GM18861 (cell line): ENCODE measurements at regions not wholly inside any gene's neighbourhood (a gene's known extent, or its start where the extent isn't known, plus 50 kb on each side); places are given as distances from the start of the nearest gene placed in this dataset.
"Not testable (repeated sequence)": the region's sequence is repeated elsewhere in the genome, so short reads cannot be mapped to it uniquely, and the experiment has no call there.

Source experiments
- ATAC-seq: cut with Tn5 transposase; IDR thresholded peaks from one replicate; pipeline ENCODE4 v1.9.1; 2021; ENCODE audit not compliant: unreplicated experiment

DNA sequence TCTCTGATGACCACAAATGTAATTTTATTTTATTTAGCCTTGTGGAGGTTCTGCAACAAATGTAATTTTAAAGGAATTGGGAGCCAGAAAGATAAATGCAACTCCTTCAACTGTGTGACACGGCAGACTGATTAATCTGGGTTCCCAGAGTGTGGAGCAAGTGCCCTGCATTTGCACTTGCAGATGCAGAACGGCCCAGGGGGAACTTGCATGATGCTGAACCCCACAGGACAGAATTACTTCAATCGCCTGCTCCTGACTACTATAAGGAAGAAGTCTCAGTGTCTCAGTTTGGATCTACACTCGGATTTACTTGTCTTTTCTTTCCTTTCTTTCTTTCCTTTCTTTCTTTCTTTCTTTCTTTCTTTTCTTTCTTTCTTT, 107.2 kb upstream of the ACBD5 start:
- not testable (repeated sequence) for ATAC-seq

DNA sequence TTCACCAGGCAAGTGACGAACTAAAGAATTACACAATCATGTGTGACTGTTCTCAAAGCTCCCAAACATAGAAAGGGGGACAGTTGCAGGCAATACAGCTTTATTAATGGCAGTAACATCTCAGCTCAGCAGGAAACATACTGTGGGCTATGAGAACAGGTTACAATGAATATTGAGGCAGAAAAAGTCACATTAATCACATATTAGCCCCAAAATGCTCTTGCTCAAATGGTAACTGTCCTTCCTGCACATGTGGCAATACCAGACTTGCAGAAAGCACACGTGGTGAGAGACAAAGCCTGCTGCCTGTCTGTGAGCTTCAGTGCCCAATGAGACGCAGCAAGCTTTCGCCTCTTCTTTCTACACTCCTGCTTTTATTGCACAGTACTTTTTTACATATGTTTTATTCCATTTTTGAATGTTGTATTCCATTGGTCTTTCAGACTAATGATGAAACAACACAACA, 104.9 kb upstream of the ACBD5 start:
- ATAC-seq = peak; percentile 49

DNA sequence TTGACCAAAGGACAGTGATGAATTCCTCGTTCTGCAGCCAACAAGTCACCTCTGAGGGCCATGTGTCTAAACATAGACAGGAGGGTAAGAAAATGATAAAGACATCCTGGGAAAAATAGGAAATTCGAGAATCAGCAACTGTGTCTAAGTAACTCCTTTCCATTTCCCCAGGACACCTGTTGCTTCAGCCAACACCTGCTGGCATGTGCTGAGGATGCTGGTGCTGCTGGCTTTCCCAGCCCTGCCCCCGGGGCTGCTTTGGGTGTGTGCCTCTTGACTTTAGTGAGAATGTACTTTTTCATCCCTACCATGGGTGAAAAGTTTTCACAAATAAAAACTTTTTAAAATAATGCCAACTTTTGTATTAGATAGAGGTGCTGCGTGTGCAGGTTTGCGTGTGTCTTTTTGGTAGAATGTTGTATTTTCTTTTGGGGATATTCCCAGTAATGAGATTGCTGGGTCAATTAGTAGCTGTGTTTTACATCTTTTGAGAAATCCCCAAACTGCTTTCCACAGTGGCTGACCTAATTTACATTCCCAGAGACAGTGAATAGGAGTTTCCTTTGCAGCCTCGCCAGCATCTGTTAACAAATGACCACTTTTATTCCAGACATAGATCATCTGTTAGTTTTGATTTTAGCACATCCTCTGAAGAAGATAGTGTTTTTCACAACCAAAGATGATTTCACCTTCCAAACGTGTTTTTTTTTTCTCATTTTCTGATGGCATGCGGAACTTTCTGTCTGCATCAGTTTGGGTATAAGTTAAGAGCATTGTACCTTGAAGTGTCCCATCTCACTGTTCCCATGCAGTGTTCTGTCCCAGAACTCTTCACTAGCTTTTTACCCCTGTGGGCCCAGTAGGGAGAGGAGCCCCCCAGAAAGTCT, 104.2 kb upstream of the ACBD5 start:
- ATAC-seq = peak; percentile 40

DNA sequence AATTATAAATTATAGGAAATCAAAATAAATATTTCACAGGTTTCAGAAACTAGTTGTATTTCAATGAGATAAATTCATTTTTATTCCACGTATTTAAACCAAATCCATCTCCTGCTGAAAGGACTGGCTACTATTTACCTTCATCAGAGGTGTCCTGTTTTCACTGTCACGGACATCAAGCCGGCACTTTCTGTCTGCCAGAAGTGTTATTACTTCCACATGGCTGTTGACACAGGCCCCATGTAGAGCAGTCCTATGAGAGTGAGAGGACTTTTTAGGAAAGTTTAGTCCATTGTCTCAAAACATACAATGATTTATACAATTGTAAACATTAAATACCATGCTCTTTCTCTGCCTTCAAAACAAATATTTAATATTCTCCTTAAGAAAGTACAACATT, 100.4 kb upstream of the ACBD5 start:
- ATAC-seq = no peak

DNA sequence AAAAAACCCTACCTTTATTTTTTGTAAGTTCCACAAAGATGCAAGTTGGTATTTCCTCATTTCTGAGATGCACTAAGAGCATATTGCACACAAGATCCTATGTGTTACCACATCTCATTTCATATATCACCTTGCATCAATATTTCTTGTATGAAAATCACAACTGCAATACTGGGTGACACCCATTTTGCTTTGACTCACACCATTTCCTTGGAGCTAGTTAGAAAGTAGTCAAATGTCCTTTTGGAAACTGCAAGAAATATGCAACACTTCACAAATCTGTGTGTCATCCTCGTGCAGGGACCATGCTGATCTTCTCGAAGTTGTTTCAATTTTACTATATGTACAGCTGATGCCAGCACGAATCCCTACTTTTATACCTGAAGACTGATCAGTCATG, 94.6 kb upstream of the ACBD5 start:
- not testable (repeated sequence) for ATAC-seq

DNA sequence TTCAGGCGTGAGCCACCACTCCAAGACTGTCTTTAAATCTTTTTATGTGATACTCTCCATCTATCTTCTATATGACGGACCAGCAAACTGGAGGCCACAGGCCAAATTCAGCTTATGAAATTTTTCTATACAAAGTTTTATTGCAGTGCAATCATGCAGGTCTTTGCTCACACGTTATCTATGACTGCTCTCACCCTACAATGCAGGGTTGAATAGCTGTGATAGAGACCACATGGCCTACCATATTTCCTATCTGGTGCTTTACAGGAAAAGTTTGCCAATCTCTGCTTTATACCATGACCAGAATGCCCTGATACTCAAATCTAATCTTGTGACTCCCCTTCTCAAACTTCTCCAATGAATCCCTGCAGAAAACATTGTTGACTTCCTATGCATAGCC, 89.5 kb upstream of the ACBD5 start:
- no peak for ATAC-seq

DNA sequence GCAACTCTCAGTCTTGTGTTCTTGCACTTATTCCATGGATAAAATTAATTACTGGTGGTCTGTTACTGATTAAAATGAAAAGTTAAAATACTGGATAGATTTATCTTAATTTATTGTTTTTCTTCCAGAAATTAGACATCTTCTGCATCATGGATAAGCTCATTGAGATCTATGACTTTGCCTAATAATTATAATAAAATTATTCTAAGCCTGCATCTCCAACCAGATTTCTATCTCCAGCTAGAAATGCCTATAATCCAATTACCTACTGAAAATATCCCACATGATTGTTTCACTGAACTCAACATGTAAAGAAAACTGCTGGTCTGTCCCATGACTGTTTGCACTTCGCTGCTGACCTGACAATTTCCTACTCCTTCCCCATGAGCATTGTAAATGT, 88.3 kb upstream of the ACBD5 start:
- no peak for ATAC-seq

DNA sequence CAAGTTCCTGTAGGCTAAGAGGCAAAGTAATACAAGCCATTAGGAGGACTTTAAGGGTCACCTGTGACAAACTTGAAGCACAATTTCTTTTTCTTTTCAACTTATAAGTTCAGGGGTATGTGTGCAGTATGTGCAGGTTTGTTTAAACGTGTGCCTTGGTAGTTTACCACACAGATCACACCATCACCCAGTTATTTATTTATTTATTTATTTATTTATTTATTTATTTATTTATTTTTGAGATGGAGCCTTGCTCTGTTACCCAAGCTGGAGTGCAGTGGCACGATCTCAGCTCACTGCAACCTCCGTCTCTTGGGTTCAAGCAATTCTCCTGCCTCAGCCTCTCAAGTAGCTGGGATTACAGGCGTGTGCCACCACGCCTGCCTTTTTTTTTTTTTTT, 86.2 kb upstream of the ACBD5 start:
- ATAC-seq = not testable (repeated sequence)

DNA sequence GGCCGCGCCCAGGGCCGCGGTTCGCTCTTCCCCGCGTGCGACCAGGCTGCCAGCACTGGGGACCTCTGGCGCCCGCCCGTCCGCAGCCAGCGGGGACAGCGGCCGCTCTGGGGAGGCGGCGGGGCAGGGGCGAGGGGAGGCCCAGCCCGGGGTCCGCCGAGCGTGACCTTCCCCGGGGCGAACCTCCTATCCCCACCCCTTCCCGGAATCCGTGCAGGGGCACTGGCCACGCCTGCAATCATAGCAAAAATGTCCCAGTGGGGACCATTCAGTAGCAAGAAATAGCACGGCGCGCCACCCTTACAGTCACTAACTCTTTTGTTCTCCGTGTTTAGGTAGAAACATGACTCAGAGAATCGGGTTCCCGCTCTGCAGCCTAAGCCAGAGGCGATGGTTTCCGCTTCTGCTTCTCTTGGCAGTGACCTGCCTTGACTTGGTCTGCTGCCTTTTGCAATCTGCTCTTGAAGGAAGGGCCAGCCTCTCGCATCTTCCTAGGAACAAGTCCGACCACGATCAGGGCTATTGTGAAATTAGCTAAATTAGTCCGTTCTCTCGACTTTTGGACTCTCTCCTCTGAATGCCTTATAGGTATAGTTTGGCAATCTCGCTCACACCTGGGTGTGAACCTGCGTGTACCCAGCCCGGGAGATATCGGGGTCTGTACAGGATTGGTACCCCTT, 79.3 kb upstream of the ACBD5 start:
- peak; percentile 54 for ATAC-seq

DNA sequence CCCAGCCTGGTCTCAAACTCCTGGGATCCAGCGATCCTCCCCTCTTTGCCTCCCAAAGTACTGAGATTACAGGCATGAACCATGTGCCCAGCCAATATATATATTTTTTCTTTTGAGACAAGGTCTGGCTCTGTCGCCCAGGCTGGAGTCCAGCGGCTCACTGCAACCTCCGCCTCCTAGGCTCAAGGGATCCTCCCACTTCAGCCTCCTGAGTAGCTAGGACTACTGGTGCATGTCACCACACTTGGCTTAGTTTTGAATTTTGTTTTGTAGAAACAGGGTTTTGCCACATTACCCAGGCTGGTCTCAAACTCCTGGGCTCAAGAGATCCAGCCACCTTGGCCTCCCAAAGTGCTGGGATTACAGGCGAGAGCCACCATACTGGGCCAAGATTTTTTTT, 78.5 kb upstream of the ACBD5 start:
- ATAC-seq = not testable (repeated sequence)

DNA sequence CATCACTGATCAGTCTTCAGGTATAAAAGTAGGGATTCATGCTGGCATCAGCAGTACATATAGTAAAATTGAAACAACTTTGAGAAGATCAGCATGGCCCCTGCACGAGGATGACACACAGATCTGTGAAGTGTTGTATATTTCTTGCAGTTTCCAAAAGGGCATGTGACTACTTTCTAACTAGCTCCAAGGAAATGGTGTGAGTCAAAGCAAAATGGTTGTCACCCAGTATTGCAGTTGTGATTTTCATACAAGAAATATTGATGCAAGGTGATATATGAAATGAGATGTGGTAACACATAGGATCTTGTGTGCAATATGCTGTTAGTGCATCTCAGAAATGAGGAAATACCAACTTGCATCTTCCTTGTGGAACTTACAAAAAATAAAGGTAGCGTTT, 74.5 kb upstream of the ACBD5 start:
- not testable (repeated sequence) for ATAC-seq

DNA sequence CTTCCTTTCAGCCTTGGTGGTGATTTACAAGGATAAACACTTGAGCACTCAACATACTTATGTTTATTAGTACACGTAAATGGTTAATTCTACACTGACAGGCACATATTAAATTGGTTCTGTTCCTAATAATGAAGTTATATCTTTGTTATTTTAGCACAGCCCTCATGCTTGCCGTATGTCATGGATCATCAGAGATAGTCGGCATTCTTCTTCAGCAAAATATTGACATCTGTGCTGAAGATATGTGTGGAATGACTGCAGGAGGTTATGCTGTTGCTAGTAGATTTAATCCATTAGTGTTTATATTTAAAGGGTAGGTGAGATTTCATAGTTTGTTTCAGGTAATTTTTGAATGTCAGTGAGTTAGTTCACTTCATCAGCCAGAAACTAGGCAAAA, 73.0 kb upstream of the ACBD5 start:
- ATAC-seq = not testable (repeated sequence)

DNA sequence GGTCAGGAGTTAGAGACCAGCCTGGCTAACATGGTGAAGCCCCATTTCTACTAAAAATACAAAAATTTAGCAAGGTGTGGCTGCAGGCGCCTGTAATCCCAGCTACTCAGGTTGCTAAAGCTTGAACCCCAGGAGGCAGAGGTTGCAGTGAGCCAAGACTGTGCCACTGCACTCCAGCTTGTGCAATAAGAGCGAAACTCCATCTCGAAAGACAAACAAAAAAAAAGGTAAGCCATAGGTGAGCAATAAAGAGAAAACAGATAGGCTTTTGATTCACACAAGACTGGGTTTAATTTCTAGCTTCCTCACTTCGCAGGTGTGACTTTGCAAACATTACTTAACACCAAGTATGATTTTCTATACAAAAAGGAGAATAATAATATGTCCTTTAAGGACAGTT, 72.3 kb upstream of the ACBD5 start:
- no peak for ATAC-seq

DNA sequence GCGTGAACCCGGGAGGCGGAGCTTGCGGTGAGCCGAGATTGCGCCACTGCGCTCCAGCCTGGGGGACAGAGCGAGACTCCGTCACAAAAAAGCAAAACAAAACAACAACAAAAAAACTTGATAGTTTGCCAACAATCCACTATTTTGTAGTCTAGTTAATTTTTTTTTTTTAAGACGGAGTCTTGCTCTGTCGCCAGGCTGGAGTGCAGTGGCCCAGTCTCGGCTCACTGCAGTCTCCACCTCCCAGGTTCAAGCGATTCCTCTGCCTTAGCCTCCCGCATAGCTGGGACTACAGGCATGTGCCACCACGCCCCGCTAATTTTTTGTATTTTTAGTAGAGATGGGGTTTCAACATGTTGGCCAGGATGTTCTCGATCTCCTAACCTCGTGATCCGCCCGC, 71.2 kb upstream of the ACBD5 start:
- not testable (repeated sequence) for ATAC-seq

DNA sequence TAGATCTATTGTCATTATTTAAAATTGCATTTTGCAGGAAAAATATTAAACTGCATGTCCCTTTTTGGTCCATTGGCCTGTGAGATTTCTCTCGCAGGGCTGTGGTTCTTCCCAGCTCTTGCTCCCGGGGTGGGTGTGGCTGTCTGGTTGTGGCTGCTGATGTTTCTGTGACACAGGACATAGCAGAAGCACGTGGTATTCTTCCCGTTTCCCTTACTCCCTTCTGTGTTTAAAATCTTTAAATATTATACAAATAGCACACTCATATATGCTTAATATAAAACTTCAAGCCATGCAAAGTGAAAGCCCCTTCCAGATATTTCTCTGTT, 57.9 kb upstream of the ACBD5 start:
- not testable (repeated sequence) for ATAC-seq

DNA sequence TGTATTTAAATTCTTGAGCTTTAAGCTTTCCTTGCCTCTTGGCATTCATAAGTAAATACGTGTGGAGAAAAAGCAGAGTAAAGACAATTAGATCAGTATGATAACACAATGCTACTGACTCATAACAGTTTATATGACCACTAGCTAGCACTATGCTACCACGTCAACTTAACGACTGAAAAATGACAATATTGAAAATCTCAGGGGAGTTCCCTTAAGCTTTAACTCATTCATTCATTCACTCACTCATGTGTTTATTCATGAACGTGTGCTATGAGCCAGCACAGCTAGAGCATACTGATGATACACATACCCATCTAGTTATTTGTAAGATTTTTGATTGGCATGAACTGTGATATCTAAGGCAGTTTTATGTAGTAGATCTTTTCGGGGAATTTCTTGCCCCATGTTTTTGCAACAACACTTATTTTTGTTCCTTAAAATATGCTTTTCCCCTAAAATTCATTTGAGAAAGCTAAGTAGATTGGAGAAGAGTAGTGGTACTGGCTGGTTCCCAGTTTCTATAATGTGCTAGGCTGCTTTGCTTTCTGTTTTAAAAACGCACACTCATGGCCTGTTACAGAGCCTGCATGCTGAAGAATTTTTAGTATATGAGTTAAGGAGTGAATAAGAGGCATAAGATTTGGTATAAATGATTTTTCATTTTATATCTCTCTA, 57.4 kb upstream of the ACBD5 start:
- ATAC-seq = no peak

DNA sequence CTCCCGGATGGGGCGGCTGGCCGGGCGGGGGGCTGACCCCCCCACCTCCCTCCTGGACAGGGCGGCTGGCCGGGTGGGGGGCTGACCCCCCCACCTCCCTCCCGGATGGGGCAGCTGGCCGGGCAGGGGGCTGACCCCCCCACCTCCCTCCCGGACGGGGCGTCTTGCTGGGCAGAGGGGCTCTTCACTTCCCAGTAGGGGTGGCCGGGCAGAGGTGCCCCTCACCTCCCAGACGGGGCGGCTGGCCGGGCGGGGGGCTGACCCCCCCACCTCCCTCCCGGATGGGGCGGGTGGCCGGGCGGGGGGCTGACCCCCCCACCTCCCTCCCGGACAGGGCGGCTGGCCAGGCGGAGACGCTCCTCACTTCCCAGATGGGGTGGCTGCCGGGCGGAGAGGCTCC, 55.7 kb upstream of the ACBD5 start:
- not testable (repeated sequence) for ATAC-seq

DNA sequence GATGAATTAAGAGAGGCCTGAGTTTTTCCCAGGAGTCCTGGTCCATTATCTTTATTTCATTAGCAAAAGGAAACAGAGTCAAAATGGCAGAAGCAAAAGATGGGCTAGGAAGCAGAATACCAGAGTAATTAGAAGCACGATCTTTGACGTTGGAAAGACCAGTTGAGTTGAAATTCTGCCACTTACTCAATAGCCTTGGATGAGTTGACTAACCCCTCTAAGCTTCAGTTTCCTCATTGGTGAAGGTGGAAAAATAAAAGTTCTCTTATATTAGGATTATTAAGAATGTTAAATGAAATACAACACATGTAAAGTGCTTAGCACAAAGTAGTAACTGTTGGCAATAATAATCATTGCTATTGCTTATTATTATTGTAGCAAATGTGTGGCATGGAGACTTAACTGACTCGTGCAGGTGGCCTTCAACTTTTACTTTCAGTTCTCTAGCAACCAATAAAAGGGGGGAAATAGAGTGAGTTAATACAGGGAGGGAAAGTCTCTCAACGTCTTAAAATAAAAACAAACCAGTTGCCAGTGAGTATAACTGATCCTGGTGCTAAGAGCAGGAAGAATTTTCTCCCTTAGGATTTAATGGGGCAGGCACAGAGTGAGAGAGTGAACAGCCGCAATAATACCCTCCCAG, 50.8 kb upstream of the ACBD5 start:
- peak; percentile 85 for ATAC-seq
